Ovary (tissue), 7 donors: ENCODE measurements at regions not wholly inside any gene's neighbourhood (a gene's known extent, or its start where the extent isn't known, plus 50 kb on each side); places are given as distances from the start of the nearest gene placed in this dataset.

Experiments used
- DNase-seq, 5 donors: peaks; one replicate each; pipeline ENCODE4 v3.0.0-alpha.2; 2019 to 2020
- H3K27ac ChIP-seq, 2 donors: fragments of 200-600 bp; one replicate each; pipeline versions ENCODE4 v1.5.1 to v1.8.0; 2019 to 2022
- H3K27me3 ChIP-seq: fragments of 200-600 bp; one replicate; pipeline ENCODE4 v1.8.0; 2022
- H3K36me3 ChIP-seq: fragments of 200-600 bp; sonication (generic); one replicate; pipeline ENCODE4 v1.5.1; 2019
- H3K4me1 ChIP-seq: one replicate; pipeline ENCODE4 v1.8.1; 2013; ENCODE audit warnings: mild to moderate bottlenecking, moderate library complexity; ENCODE audit not compliant: insufficient read depth
- H3K4me3 ChIP-seq: fragments of 200-600 bp; sonication (generic); one replicate; pipeline ENCODE4 v1.5.1; 2017
- H3K9me3 ChIP-seq, 2 donors: fragments of 200-600 bp in 1 of 2; sonication (generic) in 1 of 2; one replicate each; pipeline versions ENCODE4 v1.5.1 to v1.8.1; 2013 to 2019; ENCODE audit warnings: mild to moderate bottlenecking in 1 of 2, moderate library complexity in 1 of 2
- CTCF ChIP-seq, 3 donors: fragments of 450-650 bp in 2 of 3; fragments of 200-600 bp in 1 of 3; IDR thresholded peaks; one replicate each; pipeline versions ENCODE4 v1.5.1 to v1.8.0; 2016 to 2022; ENCODE audit warnings: antibody characterized with exemption in 3 of 3, mild to moderate bottlenecking in 1 of 3
- EP300 ChIP-seq: sonication (generic); formaldehyde crosslinking; IDR thresholded peaks from one replicate; pipeline ENCODE4 v1.6.1; 2017; ENCODE audit warnings: antibody characterized with exemption
- POLR2A ChIP-seq: fragments of 450-650 bp; IDR thresholded peaks from one replicate; pipeline ENCODE4 v1.6.1; 2017; ENCODE audit warnings: antibody characterized with exemption, mild to moderate bottlenecking, moderate library complexity
- WGBS, 3 donors: extraction: QIAGEN DNeasy Blood & Tissue Kit in 1 of 3; methylation state at CpG; one replicate each; pipeline versions ENCODE4 v1.1.5 to v1.1.7; 2013 to 2017; 5-methylcytosine and 5-hydroxymethylcytosine counted together
- intact Hi-C, 4 donors: fragments of 100-400 bp; cut with DNase I; formaldehyde crosslinking; loops; one replicate each; pipeline versions ENCODE4 v1.11.0 to v1.15.1; 2022 to 2023
- donor health status: DM: no; HTN: no; CAD: no; lungs with moderate emphysema.
- donor health status: DM: no; HTN: no; CAD: no.
- donor health status: Bipolar disorder and iron deficiency.
- donor health status: DM: no; HTN: no; CAD: no.
- donor health status: DM: yes; HTN: yes; CAD: no.

DNA sequence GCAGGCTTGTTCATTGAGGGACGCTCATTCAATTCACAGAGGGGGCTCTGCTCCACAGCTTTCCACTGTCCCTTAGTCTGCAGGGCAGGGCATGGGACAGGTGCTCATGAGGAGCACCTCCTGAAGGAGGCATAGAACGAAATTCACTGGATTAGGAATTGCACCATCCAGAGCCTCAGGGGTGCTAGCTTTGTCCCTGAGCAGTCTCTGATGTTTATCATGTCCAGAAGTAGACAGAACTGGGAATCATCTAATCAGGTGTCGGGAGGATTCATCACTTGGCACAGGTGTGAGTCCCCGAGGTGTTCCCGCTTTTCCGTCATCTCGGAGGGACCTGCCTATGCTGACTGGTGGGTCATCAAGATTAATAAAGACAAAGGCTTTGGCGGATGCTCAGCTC, 321.4 kb downstream of the AJAP1 start:
- Histone ChIP-seq H3K9me3 (no peaks in the 10 kb centered on the region), H3K36me3 (no peaks in the 10 kb centered on the region), H3K4me1 (peaks cover 19% of the 10 kb centered on the region), H3K4me3 (no peak overlapping the region), H3K27ac (no peak overlapping the region), H3K27me3 (no peaks in the 10 kb centered on the region)
- 85 to 96% (median 89%) methylated on average over 8 of the region's 8 CpGs for WGBS, 3 donors
- no peak for DNase-seq
- intact Hi-C loops, result no loop called here
- no peak for TF ChIP-seq POLR2A
- no peak for TF ChIP-seq EP300
- TF ChIP-seq CTCF (IDR thresholded peaks at IDR 0.05), result no peak

DNA sequence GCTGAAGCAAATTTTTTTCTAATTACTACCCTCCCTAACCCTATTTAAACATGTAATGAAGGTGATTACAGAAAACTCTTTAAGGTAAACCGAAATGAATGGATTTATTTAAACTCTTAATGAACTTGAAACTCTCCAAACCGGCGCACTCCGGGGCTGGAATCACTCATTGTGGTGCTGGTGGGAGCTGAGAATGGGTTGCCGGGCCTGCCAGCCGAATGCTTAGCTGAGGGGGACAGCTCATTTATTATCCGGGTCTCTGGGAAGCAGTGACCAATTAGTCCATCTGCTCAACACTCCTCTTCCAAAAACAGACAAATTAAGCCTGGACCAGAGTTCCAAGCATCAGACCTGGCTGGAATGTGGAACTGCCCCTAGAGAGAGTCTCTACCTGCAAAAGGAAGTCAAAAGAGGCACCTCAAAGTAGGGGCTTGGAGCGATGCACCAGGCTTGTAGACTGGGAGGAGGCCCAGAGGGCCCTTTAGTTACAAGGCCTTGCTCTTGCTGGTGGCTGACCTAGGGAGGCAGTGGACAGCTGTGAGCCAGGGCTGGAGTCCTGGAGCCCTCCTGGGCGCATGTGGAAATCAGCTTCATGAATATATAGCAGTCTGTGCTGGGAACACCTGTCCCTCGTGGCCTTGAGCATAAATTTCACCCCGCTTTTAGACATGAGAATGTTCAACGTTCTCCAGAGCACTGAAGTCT, 320.7 kb downstream of the AJAP1 start:
- Histone ChIP-seq H3K27me3 (no peaks in the 10 kb centered on the region), H3K27ac (no peak overlapping the region), H3K9me3 (no peaks in the 10 kb centered on the region), H3K4me3 (no peak overlapping the region), H3K36me3 (no peaks in the 10 kb centered on the region), H3K4me1 (peaks cover 17% of the 10 kb centered on the region)
- 85 to 88% (median 86%) methylated on average over 12 of the region's 12 CpGs for WGBS, 3 donors
- no peak for DNase-seq
- no peak for TF ChIP-seq POLR2A
- TF ChIP-seq CTCF (IDR thresholded peaks at IDR 0.05), result no peak
- TF ChIP-seq EP300, result no peak
- intact Hi-C loops, result no loop called here

DNA sequence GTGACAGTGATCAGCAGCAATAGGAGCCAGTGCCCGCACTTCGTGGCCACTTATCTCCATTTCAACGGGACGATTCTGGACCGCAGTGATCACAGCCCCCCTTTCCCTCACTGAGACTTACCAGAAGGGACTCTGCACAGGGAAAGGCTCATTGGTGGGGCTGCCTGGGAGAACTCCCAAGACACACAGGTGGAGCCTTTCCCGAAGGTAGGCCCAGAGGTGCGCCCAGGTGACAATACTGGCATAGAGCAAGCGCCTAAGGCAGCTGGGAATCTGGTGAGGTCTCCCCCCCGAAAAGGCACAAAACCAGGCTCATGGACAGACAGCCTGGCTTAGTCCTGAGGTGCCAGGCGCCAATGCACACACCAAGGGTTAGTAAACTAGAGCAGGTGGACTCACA, 318.9 kb downstream of the AJAP1 start:
- H3K27ac ChIP-seq, result no peak overlapping the region
- no peaks in the 10 kb centered on the region for H3K27me3 ChIP-seq
- H3K4me3 ChIP-seq, result no peak overlapping the region
- WGBS, 3 donors, result 93 to 97% (median 94%) methylated on average over 10 of the region's 10 CpGs
- H3K4me1 ChIP-seq, result peaks cover 7% of the 10 kb centered on the region
- intact Hi-C loops, result no loop called here
- no peak for TF ChIP-seq EP300
- TF ChIP-seq CTCF (IDR thresholded peaks at IDR 0.05), result no peak
- no peak for TF ChIP-seq POLR2A
- no peaks in the 10 kb centered on the region for H3K9me3 ChIP-seq
- no peaks in the 10 kb centered on the region for H3K36me3 ChIP-seq
- DNase-seq, result no peak

DNA sequence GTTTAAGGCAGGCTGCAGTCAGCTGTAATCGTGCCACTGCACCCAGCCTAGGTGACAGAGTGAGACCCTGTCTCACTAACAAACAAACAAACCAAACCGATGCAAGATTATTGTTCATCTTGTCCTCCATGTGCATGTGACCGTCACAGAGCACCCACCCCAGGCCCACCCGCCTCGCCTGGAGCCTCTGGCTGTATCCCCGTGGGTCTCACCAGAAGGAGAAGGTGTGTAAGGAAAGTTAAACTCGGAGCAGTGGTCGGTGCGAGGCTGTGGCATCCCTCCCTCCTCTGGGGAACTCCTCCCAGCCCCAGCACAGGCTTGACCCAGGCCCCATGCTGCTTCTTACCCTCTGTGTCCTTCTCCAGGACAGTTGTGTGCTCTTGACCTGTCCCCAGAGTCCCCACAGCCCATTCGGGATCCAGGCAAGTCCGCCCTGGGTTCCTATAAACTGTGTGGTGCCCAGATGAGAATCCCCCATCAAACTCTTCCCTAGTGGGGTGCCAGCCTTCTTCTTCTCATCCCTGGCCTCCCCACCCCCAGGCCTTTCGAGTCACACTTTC, 318.4 kb downstream of the AJAP1 start:
- intact Hi-C loops, result no loop called here
- no peaks in the 10 kb centered on the region for H3K36me3 ChIP-seq
- no peak for DNase-seq
- WGBS, 3 donors, result 90 to 94% (median 93%) methylated on average over 12 of the region's 12 CpGs
- H3K4me1 ChIP-seq, result peaks cover 5% of the 10 kb centered on the region
- TF ChIP-seq EP300 (no peak), POLR2A (no peak), CTCF (IDR thresholded peaks at IDR 0.05) (no peak)
- no peaks in the 10 kb centered on the region for H3K27me3 ChIP-seq
- no peak overlapping the region for H3K27ac ChIP-seq
- H3K9me3 ChIP-seq, result no peaks in the 10 kb centered on the region
- no peak overlapping the region for H3K4me3 ChIP-seq
